GM18502 (cell line): ENCODE measurements at regions not wholly inside any gene's neighbourhood (a gene's known extent, or its start where the extent isn't known, plus 50 kb on each side); places are given as distances from the start of the nearest gene placed in this dataset.
A peak's percentile ranks its signal among the peaks of the same experiment; 100 is the strongest.

Experiments
- ATAC-seq: cut with Tn5 transposase; IDR thresholded peaks from one replicate; pipeline ENCODE4 v1.9.1; 2021; ENCODE audit warnings: mild to moderate bottlenecking; ENCODE audit not compliant: unreplicated experiment, poor library complexity

DNA sequence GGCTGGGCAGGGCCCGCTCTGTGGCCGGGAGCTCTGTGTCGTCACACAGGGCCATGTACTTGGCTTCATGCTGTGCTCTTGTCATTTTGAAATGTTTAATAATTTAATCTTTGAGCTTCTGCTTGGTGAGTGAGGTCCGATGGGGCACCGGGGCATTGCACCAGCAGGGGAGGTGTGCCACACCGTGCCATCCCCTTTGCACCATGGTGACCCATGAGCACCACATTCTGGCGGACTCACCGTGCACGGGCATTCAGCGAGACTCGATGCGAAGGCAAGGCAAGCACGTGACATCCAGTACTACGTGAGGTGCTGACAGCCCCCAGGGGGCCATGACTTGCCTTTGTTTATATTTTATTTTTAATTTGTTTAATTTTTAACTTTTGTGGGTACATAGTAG, 204.3 kb downstream of the URI1 start:
- no peak for ATAC-seq

DNA sequence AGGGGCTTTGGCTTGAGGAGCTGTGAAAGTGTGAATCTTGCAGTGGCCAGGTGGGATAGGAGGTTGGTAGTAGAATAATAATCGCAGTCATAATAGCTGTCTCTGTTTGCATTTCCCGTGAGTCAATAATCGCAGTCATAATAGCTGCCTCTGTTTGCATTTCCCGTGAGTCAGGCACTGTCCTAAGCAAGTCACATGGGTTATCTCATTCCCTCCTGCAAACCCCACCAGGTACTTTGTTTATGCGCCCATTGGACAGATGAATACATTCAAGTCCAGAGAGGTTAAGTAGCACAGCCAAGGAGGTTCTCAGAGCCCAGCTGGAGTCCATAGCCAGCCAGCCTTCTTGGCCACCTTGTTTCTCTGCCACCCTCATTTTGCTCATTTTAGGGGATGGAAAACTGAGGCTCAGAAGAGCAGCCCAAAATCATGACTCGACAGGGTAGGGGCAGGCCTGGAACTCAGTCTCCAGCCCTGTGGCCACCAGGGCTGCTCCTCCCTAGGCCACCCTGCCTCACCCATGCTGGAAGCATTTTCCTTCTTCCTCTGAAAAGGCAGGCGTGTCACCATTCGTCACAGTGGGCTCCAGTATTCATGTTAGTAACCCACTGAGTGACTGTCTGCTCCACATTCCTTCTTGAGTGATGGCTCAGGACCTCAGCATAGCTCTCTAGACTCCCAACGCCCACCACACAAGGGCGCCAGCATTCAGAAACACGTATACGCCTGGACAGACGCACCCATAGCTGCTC, 206.2 kb downstream of the URI1 start:
- ATAC-seq, result no peak

DNA sequence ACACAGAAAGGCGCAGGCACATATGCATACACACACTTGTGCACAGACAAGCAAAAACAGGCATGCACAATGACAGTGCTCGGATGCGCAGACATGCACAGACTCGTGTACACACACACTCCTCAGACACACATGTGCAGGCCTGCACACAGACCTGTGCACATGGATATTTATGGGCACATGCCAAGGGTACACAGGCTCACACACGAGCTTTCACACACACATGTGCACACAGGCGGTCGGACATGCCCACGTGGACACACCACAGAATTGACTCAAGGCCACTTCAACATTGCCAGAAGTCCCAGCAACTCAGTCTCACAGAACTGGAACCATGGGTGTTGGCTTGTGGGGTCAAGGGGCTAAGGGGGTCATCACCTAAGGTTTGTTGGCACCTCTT, 206.8 kb downstream of the URI1 start:
- no peak for ATAC-seq

DNA sequence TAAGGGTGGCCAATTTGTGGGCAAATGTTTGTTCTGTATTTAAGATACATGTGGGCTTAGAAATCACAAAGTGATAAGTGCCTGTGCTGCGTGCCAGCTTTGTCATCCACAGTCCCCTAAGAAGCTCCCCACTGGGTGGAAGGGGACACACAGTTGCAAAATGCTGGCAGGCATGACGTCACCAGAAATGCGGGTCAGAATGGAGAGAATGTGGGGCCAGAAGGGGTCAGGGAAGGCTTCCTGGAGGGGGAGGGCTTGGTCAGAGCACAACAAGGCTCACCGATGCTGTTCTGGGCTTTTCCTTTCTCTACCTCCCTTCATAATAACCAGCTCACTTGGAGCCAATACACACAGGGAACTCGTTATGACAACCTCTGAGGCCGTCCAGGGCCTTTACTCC, 207.3 kb downstream of the URI1 start:
- ATAC-seq, result no peak

DNA sequence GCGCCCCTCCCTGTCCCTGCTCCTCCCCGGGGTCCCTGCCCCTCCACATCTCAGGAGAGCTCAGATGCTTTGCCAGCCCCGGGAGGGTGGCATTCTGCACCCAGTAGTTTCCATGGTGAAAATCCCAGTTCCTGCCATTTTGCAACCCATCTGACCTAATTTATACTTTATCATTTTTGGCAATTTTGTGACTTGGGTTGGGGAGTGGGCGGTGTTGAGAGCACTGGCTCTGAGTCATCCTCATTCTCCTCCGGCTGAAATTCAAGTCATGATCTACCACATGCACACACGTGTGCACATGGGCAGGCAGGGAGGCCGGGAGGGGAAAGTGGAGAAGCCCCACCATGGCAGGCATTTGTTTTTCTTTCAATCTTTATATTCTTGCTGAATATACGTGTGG, 208.6 kb downstream of the URI1 start:
- ATAC-seq, result no peak

DNA sequence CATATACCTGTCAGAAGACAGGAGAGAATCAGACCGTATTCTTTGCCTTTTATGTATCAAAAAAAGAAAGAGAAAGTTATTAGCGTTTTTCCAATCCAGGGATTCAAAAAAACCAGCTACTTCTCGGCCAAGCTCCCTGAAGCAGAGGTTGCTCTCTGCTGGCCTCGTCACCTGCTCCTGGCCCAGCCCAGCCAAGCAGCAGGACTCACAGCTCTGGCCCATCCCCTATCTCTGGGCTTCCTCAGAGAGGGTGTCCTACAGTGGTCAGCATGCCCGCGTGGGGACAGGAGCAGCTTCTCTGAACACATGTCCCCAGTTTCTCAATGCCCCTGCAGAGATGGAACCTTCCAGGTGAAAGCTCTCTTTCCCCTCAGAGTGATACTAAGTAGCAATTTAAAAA, 209.0 kb downstream of the URI1 start:
- no peak for ATAC-seq

DNA sequence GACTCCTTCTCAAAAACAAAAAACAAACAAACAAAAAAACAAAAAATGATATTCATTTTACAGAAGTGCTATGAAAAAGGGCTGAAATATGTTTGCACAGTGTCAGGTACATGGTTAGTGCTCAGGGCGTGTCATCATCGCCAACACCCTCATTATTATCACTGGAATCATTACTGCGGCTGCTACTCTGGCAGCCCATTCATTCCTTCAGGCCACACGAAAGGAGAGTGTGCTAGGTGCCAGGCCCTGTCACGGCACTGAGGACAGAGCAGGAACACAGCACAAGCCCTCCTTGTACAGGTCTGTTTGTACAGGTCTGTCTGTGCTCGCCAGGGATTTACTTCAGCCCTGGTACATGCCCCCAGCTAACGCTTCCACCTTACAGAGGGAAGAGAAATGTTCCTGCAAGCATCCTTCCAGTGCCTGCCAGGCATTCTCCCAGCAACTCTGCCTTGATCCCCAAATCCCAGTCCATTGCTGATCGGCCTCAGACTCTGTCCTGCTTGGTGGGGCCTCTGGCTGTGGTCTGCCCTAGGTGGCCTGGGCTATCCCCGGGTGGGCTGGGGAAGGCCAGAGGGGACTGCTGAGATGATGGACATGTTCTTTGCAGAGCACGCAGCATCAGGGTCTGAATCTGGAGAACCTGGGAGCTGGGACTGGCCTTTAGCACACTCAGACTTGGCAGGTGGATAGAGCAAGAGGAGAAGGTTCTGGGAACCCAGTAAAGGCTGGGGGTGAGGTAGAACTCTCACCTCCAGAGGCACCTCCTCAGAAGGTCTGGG, 210.7 kb downstream of the URI1 start:
- no peak for ATAC-seq

DNA sequence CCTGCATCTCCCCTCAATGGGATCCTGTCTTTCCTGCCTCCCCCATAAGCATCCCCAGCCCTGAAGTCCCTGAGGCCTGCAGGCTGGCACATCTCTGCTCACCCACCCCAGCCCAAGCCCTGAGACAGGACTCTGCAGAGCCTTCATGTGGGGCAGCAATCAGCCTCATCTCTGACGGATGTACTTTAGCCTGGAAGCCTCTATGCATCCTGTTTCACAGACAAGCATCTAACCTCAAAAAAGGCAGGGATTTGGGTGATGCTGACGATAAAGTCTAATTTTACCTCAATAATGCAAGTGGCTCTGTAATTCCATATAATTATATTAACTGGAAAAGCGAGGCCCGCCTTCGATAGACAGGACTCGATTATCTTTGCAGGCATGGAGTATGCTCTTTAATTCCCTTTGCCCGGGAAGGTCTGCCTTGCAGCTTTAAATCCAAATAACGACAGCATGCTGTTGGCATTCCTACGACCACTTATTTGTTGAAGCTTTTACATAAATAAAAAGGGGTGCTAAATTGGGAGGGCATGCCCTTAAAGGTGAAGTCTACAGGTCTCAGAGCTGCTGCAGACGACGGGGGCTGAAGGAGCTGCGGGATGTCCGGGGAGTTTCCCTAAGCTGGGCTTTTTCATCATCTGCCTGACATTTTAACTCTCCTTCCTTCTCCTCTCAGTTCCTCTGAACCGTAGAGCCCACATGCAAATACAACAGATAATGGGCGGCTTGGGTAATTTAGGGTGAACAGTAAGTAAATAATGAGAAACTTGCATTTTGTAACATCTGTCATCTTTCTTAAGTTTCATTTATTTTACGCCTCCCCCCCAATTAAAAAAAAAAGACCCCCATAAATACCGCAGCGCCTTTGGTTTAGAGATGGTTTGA, 211.5 kb downstream of the URI1 start:
- ATAC-seq, result peak; percentile 82

DNA sequence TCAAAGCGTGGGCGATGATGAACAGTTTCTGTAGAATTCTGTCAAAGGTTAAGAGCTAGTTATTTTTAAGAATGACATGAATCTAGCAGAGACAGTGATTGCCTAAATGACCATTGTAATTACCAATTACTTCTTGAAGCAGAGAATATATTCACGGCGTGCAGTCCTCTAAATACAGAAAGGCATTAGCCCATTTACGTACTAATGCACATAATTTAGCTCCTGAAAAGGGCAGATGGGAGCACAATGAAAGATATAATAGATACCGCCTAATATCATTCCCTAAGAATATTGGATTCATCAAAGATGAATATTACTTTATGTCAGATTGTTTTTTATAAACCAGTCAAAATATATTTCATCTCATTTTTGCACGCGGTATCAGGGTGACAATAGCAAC, 212.4 kb downstream of the URI1 start:
- ATAC-seq, result no peak

DNA sequence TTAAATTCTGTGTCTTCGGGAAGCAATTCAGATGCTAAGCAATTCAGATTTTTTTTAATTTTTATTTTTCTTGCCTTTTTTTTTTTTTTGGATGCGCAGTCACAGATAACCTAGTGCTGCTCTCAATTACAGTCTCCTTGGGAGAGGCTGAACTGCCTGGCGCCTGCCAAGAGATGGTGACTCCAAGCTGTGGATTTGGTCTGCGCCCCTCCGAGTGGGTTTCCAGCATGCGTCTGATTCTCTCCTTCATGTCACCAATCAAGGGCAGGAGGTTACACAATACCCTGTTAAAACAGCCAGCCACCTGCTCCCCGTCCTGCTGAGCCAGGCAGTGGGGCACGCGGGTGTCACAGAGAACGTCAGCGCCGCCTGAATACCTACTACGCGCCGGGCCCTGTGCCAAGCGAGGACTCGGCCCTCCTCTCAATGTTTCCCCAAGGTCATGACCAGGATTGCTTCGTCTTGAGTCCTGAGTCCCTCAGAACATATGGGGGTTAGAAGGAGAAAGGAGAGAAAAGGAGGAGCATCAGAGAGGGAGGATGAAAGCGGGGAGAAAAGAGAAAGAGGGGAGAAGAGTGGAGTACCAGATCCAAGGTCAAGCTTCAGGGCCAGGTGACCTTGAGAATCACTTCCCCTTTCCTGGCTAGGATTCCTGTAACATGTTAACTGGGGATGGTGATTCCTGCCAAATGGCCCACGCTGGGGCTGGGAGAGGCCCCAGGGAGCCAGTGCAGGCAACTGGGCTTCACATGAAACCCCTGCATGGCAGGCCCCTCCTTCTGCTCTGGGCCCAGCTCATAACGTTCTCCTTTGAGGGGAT, 213.6 kb downstream of the URI1 start:
- ATAC-seq, result no peak

DNA sequence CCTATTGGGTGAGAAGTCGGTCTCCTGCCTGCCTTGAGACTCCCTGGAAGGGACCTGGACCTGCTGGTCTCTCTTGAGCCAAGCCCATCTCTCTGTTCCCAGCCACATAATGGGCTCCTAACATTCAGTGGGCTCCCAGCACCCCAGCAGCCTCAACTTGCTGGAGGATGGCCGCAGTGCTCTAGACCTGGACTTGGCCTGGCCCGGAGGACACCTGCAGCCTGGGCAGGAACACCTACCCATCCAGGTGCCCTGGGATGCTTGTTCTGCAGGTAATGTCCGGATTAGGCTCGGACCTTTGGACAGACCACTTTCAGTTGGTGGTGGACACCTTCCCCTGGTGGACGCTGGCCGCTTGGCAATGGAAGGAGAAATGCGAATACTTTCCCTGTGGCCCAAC, 214.6 kb downstream of the URI1 start:
- ATAC-seq, result no peak

DNA sequence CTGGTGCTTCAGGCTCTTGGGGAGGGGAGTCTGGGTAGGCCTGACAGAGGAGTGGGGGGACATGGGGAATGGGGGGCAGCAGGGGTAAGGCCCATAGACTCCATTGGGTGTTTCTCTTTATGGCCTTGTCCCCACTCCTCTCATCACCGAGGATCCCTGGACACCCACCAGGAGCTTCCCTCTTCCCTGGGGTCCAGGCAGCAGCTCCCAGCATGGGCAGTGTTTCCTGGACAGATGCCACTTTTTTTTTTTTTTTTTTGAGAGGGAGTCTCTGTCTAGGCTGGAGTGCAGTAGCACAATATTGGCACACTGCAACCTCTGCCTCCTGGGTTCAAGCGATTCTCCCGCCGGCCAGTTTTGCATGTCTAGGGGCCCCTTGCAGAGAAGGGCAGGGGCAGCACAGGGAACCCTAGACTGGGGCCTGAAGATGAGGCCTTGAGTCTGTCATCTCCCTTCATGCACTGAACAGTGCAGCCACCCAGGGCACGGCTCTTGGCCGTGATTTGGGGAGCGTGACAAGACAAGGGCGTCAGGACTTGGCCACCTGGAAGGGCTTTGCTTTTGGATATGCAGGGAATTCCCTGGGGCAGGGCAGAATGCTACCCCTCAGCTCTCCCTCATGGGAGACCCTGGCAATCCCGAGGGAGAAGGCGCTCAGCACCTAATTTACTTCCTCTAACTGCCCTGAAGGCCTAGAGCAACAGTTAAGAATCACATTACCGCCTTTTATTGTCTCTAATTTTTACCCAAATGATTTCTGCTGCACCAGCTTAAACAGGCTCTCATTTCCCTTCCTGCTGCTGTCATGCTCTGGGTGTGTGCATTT, 213.9 kb upstream of the ZNF536 start:
- ATAC-seq, result no peak

DNA sequence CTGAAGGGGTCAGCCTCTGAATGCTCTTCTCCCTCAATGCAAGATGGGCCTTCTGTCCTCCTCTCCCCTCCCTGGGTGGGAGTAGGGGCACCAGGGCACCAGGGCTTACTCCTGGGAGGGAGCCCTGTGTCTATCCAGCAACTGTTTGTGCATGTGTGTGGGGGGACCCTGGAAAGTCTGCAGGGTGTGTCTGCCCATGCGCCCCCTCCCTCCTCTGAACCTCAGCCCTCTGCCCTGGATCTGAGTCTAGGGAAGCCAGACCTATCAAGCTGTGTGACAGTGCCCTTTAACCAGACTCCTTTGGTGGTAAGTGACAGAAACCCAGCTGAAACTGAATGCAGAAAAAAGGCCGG, 213.3 kb upstream of the ZNF536 start:
- no peak for ATAC-seq

DNA sequence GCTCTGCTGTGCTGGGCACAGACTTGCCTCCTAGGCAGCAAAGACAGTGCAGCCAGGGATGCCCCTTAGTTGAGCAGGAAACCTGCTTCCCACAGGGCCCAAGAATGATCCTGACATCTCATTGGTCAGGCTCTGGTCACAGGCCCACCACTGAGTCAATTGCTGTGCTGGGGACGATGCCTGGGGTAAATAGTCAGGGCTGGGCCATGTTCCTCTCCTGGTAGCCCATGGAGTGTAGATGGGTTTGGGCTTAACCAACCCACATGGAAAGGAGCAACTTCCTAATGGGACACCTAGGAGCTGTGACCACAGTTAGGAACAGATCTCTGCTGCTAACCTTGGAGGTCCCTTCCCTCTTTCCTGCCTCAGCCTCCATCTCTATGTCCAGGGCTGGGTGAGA, 212.5 kb upstream of the ZNF536 start:
- no peak for ATAC-seq

DNA sequence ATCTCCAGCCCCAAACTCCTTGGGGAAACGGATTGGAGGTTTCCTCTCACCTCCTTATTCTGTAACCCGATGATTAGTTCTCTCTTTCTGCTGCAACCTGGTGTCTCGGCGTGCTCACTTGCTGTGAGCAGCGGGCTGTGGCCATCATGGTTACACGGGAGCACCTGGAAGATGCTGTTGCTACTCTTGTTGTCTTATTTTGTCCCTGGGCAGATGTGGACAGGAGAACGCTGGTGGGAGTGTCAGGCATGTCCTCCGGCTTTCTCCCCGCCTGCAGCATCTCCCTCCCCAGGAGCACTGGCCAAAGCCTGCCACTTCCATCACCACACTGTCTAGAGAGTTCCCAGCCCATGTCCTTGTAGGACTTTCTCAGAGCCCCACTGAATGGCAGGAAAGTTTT, 211.8 kb upstream of the ZNF536 start:
- no peak for ATAC-seq

DNA sequence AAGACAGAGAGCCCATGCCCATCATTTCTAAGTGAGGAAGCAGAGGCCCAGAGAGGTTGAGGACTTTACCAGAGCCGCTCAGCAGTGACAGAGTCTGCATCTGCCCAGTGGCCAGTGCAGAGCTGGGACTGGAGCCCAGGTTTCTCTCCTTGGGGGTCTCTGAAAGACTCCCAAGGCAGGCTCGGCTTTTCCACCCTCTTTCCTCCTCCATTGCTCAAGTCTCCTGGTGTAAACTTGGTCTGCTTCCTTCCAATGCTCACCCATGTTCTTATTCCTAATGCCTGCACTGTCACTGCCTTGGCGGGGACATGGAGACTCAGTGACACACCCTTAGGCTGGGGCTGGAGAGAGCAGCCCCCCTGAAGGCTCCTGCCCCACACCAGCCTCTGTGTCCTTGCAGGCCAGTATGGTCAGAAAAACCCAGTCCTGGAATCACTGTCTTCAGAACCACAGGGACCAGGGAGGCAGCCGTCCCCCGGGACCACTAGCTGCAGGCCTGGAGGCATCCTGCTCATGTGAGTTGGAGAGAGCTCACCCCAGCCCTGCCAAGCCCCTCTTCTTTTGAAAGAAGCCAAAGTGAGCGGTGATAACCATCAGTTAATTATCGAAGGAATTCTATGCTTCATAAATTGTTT, 211.0 kb upstream of the ZNF536 start:
- ATAC-seq, result no peak

DNA sequence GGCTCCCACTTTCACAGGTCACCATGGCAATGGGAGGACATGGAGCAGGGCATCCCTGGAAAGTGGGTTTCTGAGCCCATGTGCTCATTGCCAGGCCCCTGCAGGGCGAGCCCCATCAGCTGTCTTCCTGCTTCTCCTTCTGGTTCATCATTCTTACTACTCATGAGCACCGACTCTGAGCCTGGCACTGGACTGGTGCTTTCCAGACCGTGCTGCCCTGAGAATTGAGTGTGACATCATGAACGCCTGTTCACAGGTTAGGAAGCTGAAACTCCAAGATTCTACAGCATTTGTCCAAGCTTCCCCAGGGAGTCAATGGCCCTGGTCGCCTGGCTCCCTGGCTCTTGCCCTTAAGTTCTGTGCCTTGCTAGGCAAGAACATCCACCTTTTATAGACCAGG, 210.4 kb upstream of the ZNF536 start:
- no peak for ATAC-seq

DNA sequence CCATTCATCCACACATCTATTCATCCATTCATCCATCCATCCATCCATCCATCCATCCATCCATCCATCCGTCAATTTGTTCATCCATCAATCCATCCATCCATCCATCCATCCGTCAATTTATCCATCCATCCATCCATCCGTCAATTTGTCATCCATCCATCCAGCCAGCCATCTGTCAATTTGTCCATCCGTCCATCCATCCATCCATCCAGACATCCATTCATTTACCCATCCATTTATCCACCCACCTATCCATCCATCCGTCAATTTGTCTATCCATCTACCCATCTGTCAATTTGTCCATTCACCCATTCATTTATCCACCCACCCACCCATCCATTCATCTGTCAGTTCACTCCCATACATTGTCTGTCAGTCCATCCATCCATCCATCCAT, 209.5 kb upstream of the ZNF536 start:
- ATAC-seq, result no peak

DNA sequence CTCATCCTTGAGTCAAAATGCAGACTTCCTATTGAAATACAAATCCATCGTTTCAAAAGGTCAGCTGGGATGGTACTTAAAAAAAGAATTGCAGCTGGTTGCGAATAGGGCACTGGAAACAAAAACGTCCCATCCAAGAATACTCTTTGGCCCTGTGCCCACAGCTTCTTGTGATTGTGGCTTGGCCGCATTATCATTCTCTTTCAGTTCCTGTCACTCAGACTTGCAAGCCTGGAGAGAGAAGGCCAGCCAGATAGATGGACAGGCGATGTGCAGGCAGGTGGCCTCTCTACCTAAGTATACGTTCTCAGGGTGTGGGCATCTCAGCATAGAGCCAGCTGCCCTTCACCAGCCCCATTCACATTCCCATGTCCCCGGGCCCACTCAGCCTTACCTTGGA, 208.5 kb upstream of the ZNF536 start:
- ATAC-seq, result no peak
